Thymus (tissue), 11 donors: ENCODE measurements at regions not wholly inside any gene's neighbourhood (a gene's known extent, or its start where the extent isn't known, plus 50 kb on each side); places are given as distances from the start of the nearest gene placed in this dataset.
A peak's percentile ranks its signal among the peaks of the same experiment; 100 is the strongest.

Source experiments
- DNase-seq, 9 donors: peaks; one replicate each; pipeline ENCODE4 v3.0.0-alpha.2; 2013; ENCODE audit warnings: low spot score in 9 of 9, low read depth in 6 of 9, missing footprints in 1 of 9
- H3K27ac ChIP-seq, 2 donors: one replicate each; pipeline ENCODE4 v1.5.1; 2013; ENCODE audit warnings: control low read depth in 1 of 2, low read depth in 1 of 2, low read length in 1 of 2, mild to moderate bottlenecking in 1 of 2, moderate library complexity in 1 of 2
- H3K27me3 ChIP-seq, 2 donors: one replicate each; pipeline ENCODE4 v1.5.1; 2013; ENCODE audit warnings: low read length in 1 of 2; ENCODE audit not compliant: control insufficient read depth in 2 of 2, insufficient read depth in 1 of 2
- H3K36me3 ChIP-seq, 2 donors: one replicate each; pipeline ENCODE4 v1.5.1; 2013; ENCODE audit warnings: low read length in 1 of 2, mild to moderate bottlenecking in 1 of 2, moderate library complexity in 1 of 2; ENCODE audit not compliant: control insufficient read depth in 2 of 2, insufficient read depth in 2 of 2
- H3K4me1 ChIP-seq, 2 donors: one replicate each; pipeline ENCODE4 v1.5.1; 2013; ENCODE audit warnings: low read length in 2 of 2; ENCODE audit not compliant: control insufficient read depth in 2 of 2, insufficient read depth in 2 of 2
- H3K4me3 ChIP-seq, 2 donors: one replicate each; pipeline ENCODE4 v1.5.1; 2013; ENCODE audit warnings: low read length in 2 of 2, control low read depth in 1 of 2, mild to moderate bottlenecking in 1 of 2
- H3K9me3 ChIP-seq, 2 donors: one replicate each; pipeline ENCODE4 v1.5.1; 2013; ENCODE audit warnings: low read length in 1 of 2, mild to moderate bottlenecking in 1 of 2; ENCODE audit not compliant: control insufficient read depth in 2 of 2, insufficient read depth in 1 of 2
- WGBS: extraction: QIAGEN DNeasy Blood & Tissue Kit; methylation state at CpG from one replicate; pipeline ENCODE4 v1.1.7; 2013; 5-methylcytosine and 5-hydroxymethylcytosine counted together
- donor health status: healthy.

GRCh38 chr18:46291149-46291548, 187.0 kb downstream of the HAUS1 start:
- Histone ChIP-seq H3K27ac (no peak overlapping the region), H3K4me3 (no peak overlapping the region), H3K27me3 (no peaks in the 10 kb centered on the region), H3K9me3 (no peaks in the 10 kb centered on the region), H3K36me3 (no peaks in the 10 kb centered on the region), H3K4me1 (no peaks in the 10 kb centered on the region)
- WGBS: 86% methylated on average over 4 of the region's 4 CpGs
- no peak for DNase-seq

- DNase-seq: no peak
- Histone ChIP-seq H3K27me3 (no peaks in the 10 kb centered on the region), H3K4me3 (no peak overlapping the region), H3K9me3 (no peaks in the 10 kb centered on the region), H3K36me3 (no peaks in the 10 kb centered on the region), H3K27ac (no peak overlapping the region), H3K4me1 (no peaks in the 10 kb centered on the region)
- WGBS: 80% methylated on average over 5 of the region's 5 CpGs
Observed at GRCh38 chr18:46293742-46294181, 189.6 kb downstream of the HAUS1 start.

- Histone ChIP-seq H3K4me1 (no peaks in the 10 kb centered on the region), H3K36me3 (no peaks in the 10 kb centered on the region), H3K4me3 (no peak overlapping the region), H3K27ac (no peak overlapping the region), H3K27me3 (no peaks in the 10 kb centered on the region), H3K9me3 (no peaks in the 10 kb centered on the region)
- WGBS: 96% methylated on average over 3 of the region's 3 CpGs
- DNase-seq: no peak
Observed at GRCh38 chr18:46294318-46294717, 190.1 kb downstream of the HAUS1 start.

- 99% methylated on average over 5 of the region's 5 CpGs for WGBS
- Histone ChIP-seq H3K4me1 (no peaks in the 10 kb centered on the region), H3K36me3 (no peaks in the 10 kb centered on the region), H3K4me3 (no peak overlapping the region), H3K27ac (no peak overlapping the region), H3K27me3 (no peaks in the 10 kb centered on the region), H3K9me3 (no peaks in the 10 kb centered on the region)
- DNase-seq: no peak
Observed at GRCh38 chr18:46294751-46295150, 190.6 kb downstream of the HAUS1 start.

- H3K27me3 ChIP-seq: no peaks in the 10 kb centered on the region
- WGBS: 92% methylated on average over 7 of the region's 7 CpGs
- no peaks in the 10 kb centered on the region for H3K9me3 ChIP-seq
- no peaks in the 10 kb centered on the region for H3K36me3 ChIP-seq
- no peak overlapping the region for H3K4me3 ChIP-seq
- no peaks in the 10 kb centered on the region for H3K4me1 ChIP-seq
- no peak overlapping the region for H3K27ac ChIP-seq
- DNase-seq: no peak
Observed at GRCh38 chr18:46295416-46295815, 191.2 kb downstream of the HAUS1 start.

GRCh38 chr18:46296656-46297055, 192.5 kb downstream of the HAUS1 start:
- Histone ChIP-seq H3K4me1 (no peaks in the 10 kb centered on the region), H3K9me3 (no peaks in the 10 kb centered on the region), H3K36me3 (no peaks in the 10 kb centered on the region), H3K27me3 (no peaks in the 10 kb centered on the region), H3K4me3 (no peak overlapping the region), H3K27ac (no peak overlapping the region)
- WGBS: 95% methylated on average over 4 of the region's 4 CpGs
- no peak for DNase-seq

DNA sequence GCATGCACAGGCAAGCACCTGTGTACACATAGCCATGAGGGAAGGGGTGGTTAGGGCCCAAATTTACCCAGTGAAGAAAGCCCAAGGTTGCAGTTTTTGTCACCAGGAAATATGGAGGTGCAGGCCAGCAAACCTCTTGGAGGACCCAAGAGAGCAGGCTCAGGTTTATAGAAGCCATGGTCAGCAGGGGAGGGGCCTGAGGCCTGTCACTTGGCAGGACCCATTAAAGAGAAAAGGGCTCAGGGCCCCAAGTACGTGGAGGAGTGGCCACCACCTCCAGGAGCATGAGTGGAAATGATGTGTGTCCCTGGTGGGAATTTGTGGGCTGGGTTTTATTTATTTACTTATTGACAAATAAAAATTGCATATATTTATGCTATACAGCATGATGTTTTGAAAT, 192.9 kb downstream of the HAUS1 start:
- H3K27me3 ChIP-seq: no peaks in the 10 kb centered on the region
- H3K4me3 ChIP-seq: no peak overlapping the region
- no peaks in the 10 kb centered on the region for H3K36me3 ChIP-seq
- no peaks in the 10 kb centered on the region for H3K4me1 ChIP-seq
- no peak overlapping the region for H3K27ac ChIP-seq
- DNase-seq: no peak
- WGBS: 94% methylated on average over 1 of the region's 1 CpG
- no peaks in the 10 kb centered on the region for H3K9me3 ChIP-seq

DNA sequence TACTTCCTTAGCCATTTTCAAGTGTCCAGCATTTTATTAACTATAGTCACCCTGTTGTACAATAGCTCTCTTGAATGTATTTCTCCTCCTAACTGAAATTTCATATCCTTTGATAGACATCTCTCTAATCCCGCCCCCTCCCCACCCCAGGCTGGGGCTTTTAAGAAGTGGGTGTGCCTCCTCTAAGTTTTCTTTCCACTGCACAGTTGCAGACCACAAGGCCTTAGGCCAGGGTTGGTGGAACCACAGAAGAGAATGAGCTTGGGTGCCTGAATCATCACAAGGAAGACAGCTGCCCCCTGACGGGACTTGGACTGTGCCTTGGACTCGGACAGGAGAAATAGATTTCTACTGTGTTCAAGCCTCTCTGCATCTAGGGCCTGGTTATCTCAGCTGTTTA, 193.4 kb downstream of the HAUS1 start:
- Histone ChIP-seq H3K4me3 (no peak overlapping the region), H3K27ac (no peak overlapping the region), H3K36me3 (no peaks in the 10 kb centered on the region), H3K27me3 (no peaks in the 10 kb centered on the region), H3K4me1 (peaks cover 0 to 1% of the 10 kb centered on the region in 2 donors), H3K9me3 (no peaks in the 10 kb centered on the region)
- 77% methylated on average over 3 of the region's 3 CpGs for WGBS
- DNase-seq: peak in 1 of 9 donors; percentile 31

DNA sequence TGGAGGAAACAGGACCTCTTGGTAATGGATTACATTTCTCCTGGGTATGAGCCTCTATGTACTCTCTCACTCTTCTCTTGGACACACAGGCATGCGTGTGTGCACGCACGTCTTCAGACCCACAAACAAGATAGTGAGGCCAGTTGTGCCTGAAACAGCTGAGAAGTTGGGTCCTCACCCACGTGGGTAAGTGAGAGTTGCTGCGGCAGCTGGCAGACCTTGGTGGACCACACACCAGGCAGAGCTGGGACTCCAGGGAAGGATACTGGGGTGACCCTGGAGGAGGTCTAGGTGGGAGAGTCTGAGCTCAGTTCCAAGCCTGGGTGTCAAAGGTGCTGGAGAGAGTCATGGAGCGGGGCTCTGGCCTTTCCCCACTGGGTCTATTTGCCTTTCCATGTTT, 194.3 kb downstream of the HAUS1 start:
- no peak for DNase-seq
- WGBS: 95% methylated on average over 6 of the region's 6 CpGs
- Histone ChIP-seq H3K27ac (no peak overlapping the region), H3K9me3 (no peaks in the 10 kb centered on the region), H3K36me3 (no peaks in the 10 kb centered on the region), H3K4me3 (no peak overlapping the region), H3K27me3 (no peaks in the 10 kb centered on the region), H3K4me1 (peaks cover 0 to 7% of the 10 kb centered on the region in 2 donors)

GRCh38 chr18:46299465-46300008, 195.4 kb downstream of the HAUS1 start:
- Histone ChIP-seq H3K9me3 (no peaks in the 10 kb centered on the region), H3K4me1 (peaks cover 0 to 7% of the 10 kb centered on the region in 2 donors), H3K27me3 (no peaks in the 10 kb centered on the region), H3K27ac (no peak overlapping the region), H3K4me3 (no peak overlapping the region), H3K36me3 (no peaks in the 10 kb centered on the region)
- WGBS: 94% methylated on average over 7 of the region's 7 CpGs
- DNase-seq: no peak
